KBM-7 (cell line): ENCODE measurements at regions not wholly inside any gene's neighbourhood (a gene's known extent, or its start where the extent isn't known, plus 50 kb on each side); places are given as distances from the start of the nearest gene placed in this dataset.

Experiments
- DNase-seq: peaks from one replicate; pipeline ENCODE4 v3.0.0-alpha.2; 2015
- in situ Hi-C: fragments of 300-500 bp; cut with MboI; formaldehyde crosslinking; loops from 2 replicates; pipeline ENCODE4 v1.14.3; 2020; ENCODE audit warnings: low sequenced_read_pairs, low pct_unique_long_range_greater_than_20kb, mixed read lengths

DNA sequence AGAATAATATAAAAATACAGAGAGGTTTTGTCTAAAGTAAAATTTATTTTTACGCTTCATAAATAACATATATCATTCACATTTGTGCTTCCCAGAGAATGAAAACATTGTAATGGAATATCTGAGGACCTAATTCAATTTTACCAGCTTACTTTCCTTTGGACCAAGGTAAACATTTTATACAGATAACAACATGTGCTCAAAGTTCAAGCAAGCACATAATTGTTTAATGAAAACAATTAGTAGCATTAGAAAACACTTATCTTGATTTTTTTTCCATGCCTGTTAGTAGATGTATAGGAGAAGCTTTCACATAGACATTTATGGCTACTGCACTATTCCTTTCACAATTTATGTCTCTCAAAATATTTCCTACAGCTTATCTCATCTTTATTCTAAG is 400.0 kb downstream of the ZIC1 start:
- in situ Hi-C loops = no loop called here

DNA sequence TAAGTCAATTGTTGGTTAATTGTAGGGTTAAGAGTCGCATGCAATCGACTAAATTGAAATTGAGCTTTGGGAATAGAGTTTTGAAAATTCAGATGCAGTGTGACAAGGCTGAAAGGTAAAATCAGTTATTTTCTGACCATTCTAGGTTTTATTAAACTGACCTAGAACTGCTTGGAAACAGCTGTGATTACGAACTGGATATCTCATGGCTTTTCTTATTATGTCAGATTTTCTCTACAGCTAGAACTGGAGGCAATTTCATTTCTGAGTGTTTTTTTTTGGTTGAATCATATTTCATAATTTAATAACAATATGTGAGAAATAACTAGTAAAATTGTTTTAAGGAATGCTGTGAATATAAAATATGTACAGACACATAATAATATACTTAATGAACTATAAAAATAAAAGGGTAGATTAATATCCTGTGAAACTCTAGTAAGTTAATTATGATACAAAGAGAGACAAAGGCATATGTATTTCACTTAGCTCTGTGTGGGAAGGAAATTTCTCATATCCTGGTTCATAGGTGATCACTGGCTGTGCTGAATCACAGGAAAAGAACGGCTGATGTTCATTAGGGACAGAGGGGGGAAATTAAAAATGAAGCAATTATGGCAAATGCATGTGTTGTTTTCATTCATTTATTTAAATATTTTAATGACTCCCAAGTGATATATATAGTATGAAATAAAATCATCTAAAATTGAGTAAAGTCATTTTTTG is 403.2 kb downstream of the ZIC1 start:
- in situ Hi-C loops = no loop called here
- DNase-seq = no peak

More for the DNA sequence above, 400.0 kb downstream of the ZIC1 start:
- DNase-seq = no peak

DNA sequence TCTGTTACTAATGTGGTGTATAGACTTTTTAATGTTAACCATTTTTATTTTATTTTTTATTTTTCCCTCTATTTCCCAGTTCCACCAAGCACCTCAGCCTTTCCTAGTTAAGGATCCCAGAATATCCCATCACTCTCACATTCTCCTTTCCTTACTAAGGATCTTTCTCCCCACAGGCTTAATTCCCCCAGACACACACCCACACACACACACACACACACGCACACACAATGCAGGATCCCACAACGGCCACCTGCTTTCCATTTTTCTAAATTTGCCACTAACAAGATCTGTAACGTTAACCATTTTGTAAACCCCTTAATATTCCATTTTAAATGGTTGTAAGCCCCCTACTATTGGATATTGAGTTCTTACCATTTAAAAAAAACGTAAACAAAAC is 404.1 kb downstream of the ZIC1 start:
- DNase-seq = no peak
- in situ Hi-C loops = no loop called here

DNA sequence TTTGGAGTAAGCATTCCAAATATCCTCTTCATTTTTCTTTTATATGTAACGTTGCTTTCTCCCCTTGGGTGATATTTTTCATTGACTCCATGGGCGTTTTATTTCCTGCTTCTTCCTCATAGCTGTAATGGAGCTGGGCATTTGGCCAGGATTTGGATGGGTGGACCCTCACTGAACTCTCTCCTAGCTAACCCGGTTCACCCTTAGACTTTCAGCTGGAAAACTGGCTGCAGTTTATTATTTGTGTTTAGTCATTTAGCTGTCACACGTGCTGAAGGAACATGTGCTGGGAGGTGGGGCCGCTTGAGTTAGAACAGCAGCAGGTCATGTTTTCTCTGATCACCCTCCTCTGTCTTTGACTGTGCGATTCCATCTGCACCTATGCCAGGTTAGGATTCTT is 407.6 kb downstream of the ZIC1 start:
- in situ Hi-C loops = no loop called here
- DNase-seq = no peak

DNA sequence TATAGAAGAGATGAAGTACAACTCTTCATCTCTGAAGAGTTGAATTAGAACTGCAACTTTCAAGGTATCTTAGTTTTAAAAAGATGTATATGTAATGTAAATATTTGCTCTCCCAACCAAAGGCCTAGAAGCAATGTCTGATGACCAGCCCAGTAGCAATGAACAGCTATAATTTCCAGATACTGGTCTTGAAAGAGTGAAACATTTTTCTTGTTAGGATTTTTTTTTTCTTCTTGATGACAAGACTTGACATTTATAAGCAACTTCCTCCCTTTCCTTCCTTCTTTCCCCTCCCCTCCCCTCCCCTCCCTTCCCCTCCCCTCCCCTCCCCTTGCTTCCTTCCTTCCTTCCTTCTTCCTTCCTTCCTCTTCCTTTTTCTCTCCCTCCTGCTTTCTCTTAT is 423.4 kb downstream of the ZIC1 start:
- in situ Hi-C loops = no loop called here

DNA sequence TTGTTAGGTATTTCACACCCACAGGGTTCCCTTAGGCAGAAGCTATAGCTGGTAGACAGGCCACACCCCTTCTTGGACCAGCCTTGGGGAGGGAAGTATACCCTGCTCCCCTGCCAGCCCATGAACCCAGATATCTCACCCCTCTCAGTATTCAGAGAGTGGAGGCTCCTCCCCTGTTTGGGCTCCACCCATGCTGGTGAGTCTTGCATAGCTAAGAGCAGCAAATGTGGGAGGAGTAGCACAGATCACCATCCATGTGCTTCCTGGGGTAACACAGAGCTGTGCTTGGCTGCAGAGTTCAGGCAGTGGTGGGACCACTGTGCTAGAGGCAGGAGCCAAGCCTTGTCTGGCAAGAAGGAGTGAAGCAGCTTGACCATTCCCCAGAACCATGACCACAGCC is 427.2 kb downstream of the ZIC1 start:
- no peak for DNase-seq
- in situ Hi-C loops = no loop called here

More for the DNA sequence above, 423.4 kb downstream of the ZIC1 start:
- DNase-seq = no peak

DNA sequence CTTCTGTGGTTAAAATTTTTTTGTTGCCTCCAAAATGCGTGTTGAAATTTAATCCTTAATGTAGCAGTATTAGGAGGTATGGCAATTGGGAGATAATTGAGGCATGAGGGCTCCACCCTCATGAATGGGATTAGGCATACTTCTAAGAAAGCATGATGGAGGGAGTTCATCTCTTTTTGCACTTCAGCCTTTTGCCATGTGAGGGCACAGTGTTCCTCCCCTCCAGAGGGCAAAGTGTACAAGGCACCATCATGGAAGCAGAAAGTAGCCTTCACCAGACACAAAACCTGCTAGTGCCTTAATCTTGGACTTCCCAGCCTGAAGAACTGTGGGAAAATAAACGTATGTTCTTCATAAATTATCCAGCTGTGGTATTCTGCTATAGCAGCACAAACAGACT is 429.5 kb downstream of the ZIC1 start:
- in situ Hi-C loops = no loop called here
- no peak for DNase-seq

DNA sequence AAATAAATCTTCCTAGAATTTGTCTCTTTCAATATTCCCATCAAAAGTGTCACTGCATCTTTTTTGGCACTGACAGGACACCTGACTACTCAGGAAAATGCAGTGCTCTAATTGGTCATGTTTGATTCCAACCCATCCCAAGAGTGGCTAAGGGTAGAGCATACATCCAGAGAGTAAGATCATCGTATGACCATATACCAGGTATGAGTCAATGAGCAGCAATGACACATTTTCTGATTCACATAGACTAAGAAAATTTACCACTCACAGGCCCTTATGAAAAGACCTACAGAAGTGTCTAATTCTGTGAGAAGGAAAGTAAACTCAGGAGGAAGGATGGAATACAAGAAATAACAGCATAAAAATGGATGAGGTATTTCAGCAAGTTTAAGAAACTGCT is 434.2 kb downstream of the ZIC1 start:
- no peak for DNase-seq
- in situ Hi-C loops = no loop called here

DNA sequence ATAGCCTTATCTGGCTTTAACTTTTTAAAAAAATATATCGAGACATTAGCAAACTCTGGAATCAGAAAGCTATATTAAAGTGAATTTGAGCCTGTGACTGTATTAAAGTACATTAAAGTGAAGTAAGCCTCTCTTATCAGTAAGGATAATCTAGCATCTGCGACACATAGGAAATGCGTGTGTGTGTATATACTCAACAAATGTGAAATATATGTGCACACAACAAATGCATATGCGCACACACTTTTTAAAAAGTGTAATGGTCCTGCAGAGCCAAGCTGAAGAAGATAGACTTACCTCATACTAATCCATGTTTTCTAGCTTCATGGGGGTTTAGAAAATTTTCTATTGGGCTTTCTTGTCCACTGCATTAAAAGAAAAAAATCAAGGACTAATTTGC is 437.1 kb downstream of the ZIC1 start:
- no peak for DNase-seq
- in situ Hi-C loops = no loop called here

DNA sequence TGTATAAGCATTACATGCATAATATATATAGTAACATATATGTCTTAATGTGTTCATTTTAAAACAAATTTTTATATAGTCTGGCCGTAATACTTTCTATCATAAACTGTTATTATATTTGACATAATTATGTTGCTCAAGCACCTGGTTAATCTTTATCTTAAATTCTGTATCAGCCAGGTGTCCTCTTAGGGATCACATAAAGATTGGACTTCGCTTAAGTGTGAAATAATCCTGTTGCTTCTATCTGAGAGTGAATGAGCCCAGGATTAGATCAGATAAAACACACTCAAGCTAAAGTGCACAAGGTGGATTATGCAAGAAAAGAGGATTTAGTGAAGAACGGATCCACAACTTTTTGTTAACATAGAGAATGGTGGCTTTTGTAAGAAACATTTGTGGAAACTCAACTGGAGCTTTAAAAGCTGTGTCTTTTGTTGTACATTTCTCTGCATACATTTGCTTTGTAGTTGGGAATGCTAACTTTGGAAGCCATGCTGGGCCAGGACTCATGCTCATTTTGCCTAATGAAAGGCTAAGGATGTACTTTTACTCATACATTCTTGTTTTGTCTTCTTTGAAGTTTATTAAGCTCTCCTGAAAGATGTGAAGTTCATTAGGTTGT is 437.8 kb downstream of the ZIC1 start:
- in situ Hi-C loops = no loop called here
- no peak for DNase-seq

DNA sequence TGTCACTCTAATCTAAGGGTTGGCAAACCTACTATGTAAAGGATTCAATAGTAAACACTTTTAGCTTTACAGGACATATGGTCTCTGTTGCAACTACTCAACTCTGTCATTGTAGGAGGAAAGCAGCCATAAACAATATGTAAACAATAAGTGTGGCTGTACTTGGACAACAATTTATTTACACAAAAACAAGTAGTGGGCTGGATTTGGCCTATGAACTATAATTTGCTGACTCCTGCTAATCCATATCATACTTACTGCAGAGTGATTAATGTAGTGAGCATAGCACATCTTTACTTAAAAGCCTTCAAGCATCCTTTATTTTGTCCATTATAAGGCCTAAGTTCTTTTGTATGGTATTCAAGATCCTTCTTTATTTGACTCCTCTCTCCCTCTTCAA is 441.9 kb downstream of the ZIC1 start:
- DNase-seq = no peak
- in situ Hi-C loops = no loop called here

DNA sequence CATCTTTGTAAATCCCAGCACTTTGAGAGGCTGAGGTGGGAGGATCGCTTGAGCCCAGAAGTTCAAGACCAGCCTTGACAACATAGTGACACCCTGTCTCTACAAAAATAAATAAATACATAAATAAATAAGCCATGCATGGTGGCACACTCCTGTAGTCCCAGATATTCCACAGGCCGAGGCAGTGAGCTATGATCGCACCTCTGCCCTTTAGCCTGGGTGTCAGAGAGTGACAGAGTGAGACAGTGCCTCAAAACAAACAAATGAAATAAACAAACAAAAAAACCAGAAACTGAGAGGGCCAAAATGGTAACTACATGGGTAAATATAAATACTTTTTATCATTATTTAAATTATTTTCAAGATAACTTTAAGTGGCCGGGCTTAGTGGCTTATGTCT is 445.4 kb downstream of the ZIC1 start:
- in situ Hi-C loops = no loop called here
- no peak for DNase-seq

DNA sequence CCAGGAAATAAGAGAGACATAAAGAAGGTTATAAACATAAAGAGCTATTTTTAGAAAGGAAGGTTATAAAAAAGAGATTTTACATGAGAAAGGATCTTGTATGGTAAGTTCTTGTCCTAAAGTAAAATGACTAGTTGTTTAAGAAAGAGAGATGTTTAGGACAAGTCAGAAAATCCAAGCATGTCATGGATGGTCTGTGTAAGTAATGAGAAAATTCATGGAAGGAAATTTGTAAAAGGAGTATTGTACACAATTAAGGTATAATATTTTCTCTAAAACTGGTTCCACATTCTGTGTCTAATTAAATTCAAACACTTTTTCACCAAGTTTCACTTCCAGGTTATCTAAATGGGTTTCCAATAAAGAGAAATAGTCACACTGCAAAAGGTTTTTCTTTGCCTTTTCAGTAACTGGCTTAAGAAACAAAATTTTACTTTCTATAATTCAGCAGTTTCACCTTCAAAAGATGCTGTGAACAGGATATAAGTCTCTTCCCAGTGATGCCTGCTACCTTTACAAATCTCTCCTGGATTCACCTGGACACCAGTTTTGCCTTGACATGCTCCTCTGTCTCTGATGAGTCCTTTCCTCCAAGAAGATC is 455.7 kb downstream of the ZIC1 start:
- no peak for DNase-seq
- in situ Hi-C loops = no loop called here

DNA sequence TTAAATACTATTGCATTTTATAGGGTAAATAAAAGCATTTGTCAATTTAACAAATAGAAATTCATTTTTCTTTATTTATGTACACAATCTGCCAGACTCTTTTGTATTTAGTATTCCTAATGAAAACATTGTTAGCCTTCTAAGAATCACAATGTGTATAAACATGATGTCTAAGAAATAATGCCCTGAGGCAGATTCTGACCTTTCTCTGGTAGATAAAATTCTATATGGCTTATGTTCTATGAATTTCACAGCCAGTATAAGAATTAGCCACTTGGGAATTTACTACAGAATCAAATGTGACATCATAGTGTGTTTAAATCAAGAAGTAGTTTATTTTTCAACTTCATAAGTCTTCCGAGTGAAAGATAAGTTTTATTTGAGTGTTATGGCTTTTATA is 457.4 kb downstream of the ZIC1 start:
- in situ Hi-C loops = no loop called here
- no peak for DNase-seq

DNA sequence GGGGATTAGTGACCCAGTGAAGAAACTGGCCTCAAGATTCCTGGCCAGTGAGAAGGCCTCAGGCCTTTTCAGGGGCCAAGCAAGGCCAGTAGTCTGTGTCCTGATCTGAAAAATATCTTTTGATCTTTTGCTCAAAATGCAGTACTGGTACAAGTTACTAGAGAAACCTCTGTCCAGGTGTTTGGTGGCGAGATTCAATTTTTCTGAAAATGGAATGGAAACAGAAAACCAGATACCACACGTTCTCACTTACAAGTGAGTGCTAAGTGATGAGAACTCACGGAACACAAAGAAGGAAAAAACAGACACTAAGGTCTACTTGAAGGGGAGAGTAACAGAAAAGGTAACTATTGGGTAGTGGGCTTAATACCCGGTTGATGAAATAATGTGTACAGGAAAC is 463.4 kb downstream of the ZIC1 start:
- in situ Hi-C loops = no loop called here
- DNase-seq = no peak

DNA sequence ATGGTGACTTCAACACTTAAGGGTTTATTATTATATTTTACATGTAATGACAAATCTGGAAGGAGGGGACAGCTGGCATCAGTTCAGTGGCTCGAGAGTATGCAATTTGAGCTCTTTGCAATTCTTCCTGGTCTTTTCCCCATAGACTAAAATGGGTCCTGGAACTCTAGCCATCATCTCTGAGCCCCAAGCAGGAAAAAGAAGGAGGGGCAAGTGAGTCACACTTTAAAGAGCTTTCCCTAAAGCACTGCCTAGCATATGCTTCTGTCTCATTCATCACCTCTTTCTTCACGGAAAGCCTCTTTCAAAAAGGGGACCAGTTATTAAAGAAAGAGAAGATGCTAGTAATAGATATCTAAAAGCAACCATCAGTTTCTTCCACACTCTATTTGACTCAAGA is 466.3 kb downstream of the ZIC1 start:
- in situ Hi-C loops = no loop called here
- DNase-seq = no peak

DNA sequence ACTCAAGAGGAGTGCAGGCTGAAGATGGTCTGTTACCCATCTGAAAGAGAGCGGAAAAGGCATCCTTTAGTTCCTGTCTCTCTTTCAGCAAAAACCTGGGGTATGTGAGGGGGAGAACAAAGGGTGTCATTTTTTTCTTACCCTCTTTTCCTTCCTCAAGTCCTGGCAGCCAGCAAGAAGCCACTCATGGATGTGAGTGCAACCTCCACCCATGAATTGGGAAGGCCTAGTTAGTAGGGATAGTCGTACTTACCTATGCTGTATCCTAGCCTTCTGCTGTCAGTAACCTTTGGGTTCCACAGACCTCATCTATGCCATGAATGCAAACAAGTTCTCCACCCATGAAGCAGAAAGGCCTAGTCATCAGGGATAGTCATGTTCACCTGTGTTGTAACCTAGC is 472.8 kb downstream of the ZIC1 start:
- in situ Hi-C loops = no loop called here
- no peak for DNase-seq

DNA sequence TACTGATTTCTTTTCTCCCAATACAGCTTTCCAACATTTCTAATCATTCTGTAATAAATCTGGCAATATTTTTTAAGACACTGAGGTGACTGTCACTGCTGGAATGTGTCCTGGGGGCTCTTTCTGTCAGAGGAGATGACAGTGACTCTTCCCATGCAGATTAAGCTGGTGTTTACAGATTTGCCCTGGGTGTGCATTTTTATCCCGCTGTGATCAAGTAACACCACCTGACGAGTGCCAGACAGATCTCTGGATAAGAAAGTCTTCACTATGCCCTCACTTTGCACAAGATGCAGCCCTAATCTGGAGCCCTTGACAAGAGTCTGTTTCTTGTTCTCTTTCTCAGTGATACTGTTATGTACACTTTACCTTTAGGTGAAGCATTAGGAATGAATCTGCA is 477.7 kb downstream of the ZIC1 start:
- in situ Hi-C loops = no loop called here
- no peak for DNase-seq

DNA sequence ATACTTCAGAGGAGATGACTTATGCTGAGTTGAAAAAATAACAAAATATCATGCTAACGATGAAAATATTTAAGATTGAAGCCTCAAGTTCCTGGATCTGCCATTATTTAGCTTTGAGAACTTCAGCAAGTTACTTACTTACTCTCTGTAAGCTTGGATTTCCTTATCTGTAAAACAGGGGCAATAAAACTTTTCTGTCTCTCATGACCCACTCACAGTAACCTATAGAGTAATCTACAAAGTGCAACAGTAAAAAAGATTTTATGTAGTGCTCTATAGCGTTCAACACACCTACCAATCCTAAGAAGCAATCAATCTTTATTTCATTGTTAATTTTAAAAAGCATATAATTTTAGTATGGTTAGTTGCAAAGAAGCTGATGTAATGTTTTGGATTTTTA is 478.6 kb downstream of the ZIC1 start:
- DNase-seq = no peak
- in situ Hi-C loops = no loop called here

DNA sequence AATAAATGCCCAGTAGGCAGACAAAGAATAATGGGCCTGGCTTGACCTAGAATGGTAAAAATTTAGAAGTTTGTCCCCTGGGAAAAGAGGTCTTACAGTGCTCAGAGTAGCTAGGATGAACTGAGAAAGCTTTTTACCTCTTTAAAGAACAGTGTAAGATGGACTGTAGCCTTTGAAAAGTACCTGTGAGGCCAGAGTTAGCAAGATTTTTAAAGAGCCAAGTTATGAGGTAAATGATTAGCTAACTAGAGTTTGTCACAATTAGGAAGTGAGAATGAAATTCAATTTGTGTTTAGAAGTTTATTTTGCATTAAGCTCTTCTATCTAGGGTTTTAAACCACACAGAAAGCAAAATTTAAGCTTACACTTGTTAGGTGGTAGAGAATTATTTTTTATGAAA is 480.9 kb downstream of the ZIC1 start:
- DNase-seq = no peak
- in situ Hi-C loops = no loop called here

DNA sequence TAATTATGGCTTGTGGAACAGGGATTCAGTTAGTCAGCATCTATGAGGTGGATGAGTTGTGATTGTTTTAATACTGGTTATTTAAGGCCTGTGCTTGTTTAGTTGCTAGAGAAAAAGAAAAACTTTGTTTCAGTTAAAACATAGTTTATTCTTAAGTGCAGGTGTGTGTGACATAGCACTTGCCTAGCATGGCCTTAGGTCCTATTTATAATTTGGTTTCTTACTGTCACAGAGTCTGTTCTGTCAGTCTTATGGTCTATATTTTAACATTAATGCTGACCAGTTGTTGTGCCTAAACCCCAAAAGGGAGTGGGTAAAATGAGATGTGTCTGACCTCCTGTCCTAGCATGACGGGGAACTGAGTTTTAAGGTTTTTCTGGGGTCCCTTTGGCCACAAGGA is 486.3 kb downstream of the ZIC1 start:
- DNase-seq = no peak
- in situ Hi-C loops = no loop called here
